Thoracic aorta (tissue), 2 donors: ENCODE measurements at regions not wholly inside any gene's neighbourhood (a gene's known extent, or its start where the extent isn't known, plus 50 kb on each side); places are given as distances from the start of the nearest gene placed in this dataset.

Experiments
- ATAC-seq: fragments of 150-250 bp; one replicate; pipeline ENCODE4 v1.8.0; 2017; ENCODE audit warnings: low read depth; ENCODE audit not compliant: insufficient number of reproducible peaks, low FRiP score
- DNase-seq: peaks from one replicate; pipeline ENCODE4 v3.0.0-alpha.2; 2020; ENCODE audit warnings: low spot score
- H3K27ac ChIP-seq, 2 donors: fragments of 200-600 bp; sonication (generic); 1 replicate in 1 of 2; 2 replicates in 1 of 2; pipeline ENCODE4 v1.5.1; 2016; ENCODE audit warnings: mild to moderate bottlenecking in 2 of 2, moderate library complexity in 2 of 2
- H3K27me3 ChIP-seq: fragments of 200-600 bp; sonication (generic); replicated peaks from 2 replicates; pipeline ENCODE4 v1.6.0; 2016; ENCODE audit warnings: mild to moderate bottlenecking; ENCODE audit not compliant: insufficient read depth
- H3K36me3 ChIP-seq: fragments of 200-600 bp; sonication (generic); one replicate; pipeline ENCODE4 v1.5.1; 2016
- H3K4me1 ChIP-seq, 2 donors: fragments of 200-600 bp; sonication (generic); 1 replicate in 1 of 2; 2 replicates in 1 of 2; pipeline versions ENCODE4 v1.5.1 to v1.6.0; 2016; ENCODE audit warnings: low read depth in 2 of 2, mild to moderate bottlenecking in 1 of 2; ENCODE audit not compliant: control insufficient read depth in 1 of 2
- H3K4me3 ChIP-seq: fragments of 200-600 bp; sonication (generic); 2 replicates; pipeline ENCODE4 v1.5.1; 2016; ENCODE audit warnings: mild to moderate bottlenecking
- H3K9me3 ChIP-seq: fragments of 200-600 bp; sonication (generic); 2 replicates; pipeline ENCODE4 v1.5.1; 2016
- CTCF ChIP-seq: fragments of 200-600 bp; sonication (generic); IDR thresholded peaks from one replicate; pipeline ENCODE4 v1.5.1; 2019; ENCODE audit warnings: antibody characterized with exemption

- Histone ChIP-seq H3K27ac (no peak overlapping the region), H3K36me3 (no peaks in the 10 kb centered on the region), H3K4me3 (no peak overlapping the region), H3K9me3 (no peaks in the 10 kb centered on the region), H3K27me3 (no peaks in the 10 kb centered on the region), H3K4me1 (no peaks in the 10 kb centered on the region)
- no peak for DNase-seq
- no peak for TF ChIP-seq CTCF
- no peak for ATAC-seq
Observed at GRCh38 chr7:31284106-31284505, 56.4 kb downstream of the NEUROD6 start.

- DNase-seq (no peak), ATAC-seq (no peak)
- no peaks in the 10 kb centered on the region for H3K4me1 ChIP-seq
- no peaks in the 10 kb centered on the region for H3K27me3 ChIP-seq
- no peaks in the 10 kb centered on the region for H3K9me3 ChIP-seq
- H3K27ac ChIP-seq = no peak overlapping the region
- H3K4me3 ChIP-seq = no peak overlapping the region
- TF ChIP-seq CTCF = no peak
- H3K36me3 ChIP-seq = no peaks in the 10 kb centered on the region
Observed at GRCh38 chr7:31271641-31272405, 68.7 kb downstream of the NEUROD6 start.

GRCh38 chr7:31267486-31267885, 73.0 kb downstream of the NEUROD6 start:
- DNase-seq = no peak
- H3K4me1 ChIP-seq = no peaks in the 10 kb centered on the region
- ATAC-seq = no peak
- H3K4me3 ChIP-seq = no peak overlapping the region
- no peak overlapping the region for H3K27ac ChIP-seq
- no peaks in the 10 kb centered on the region for H3K9me3 ChIP-seq
- no peak for TF ChIP-seq CTCF
- H3K27me3 ChIP-seq = no peaks in the 10 kb centered on the region
- H3K36me3 ChIP-seq = no peaks in the 10 kb centered on the region

- no peak for TF ChIP-seq CTCF
- Histone ChIP-seq H3K4me3 (no peak overlapping the region), H3K27me3 (no peaks in the 10 kb centered on the region), H3K4me1 (no peaks in the 10 kb centered on the region), H3K36me3 (no peaks in the 10 kb centered on the region), H3K9me3 (no peaks in the 10 kb centered on the region), H3K27ac (no peak overlapping the region)
- no peak for DNase-seq
- ATAC-seq = no peak
Observed at GRCh38 chr7:31263338-31263737, 77.2 kb downstream of the NEUROD6 start.

- H3K4me3 ChIP-seq = no peak overlapping the region
- no peaks in the 10 kb centered on the region for H3K27me3 ChIP-seq
- ATAC-seq = no peak
- TF ChIP-seq CTCF = no peak
- no peaks in the 10 kb centered on the region for H3K36me3 ChIP-seq
- H3K9me3 ChIP-seq = no peaks in the 10 kb centered on the region
- H3K27ac ChIP-seq = no peak overlapping the region
- no peaks in the 10 kb centered on the region for H3K4me1 ChIP-seq
- DNase-seq = no peak
Observed at GRCh38 chr7:31261341-31261740, 79.2 kb downstream of the NEUROD6 start.
